HL-60 (cell line): ENCODE measurements at regions not wholly inside any gene's neighbourhood (a gene's known extent, or its start where the extent isn't known, plus 50 kb on each side); places are given as distances from the start of the nearest gene placed in this dataset.

Experiments
- CTCF ChIP-seq: IDR thresholded peaks from one replicate; pipeline ENCODE4 v1.5.1; 2011; ENCODE audit warnings: low read length, control low read depth, inconsistent platforms; ENCODE audit not compliant: insufficient read depth
- POLR2AphosphoS5 ChIP-seq: IDR thresholded peaks from 2 replicates; pipeline ENCODE4 v1.6.1; 2012; ENCODE audit warnings: low read depth

GRCh38 chr9:81079055-81079454 lies 610.3 kb downstream of the TLE1 start:
- TF ChIP-seq CTCF (no peak), POLR2AphosphoS5 (no peak)
